MCF 10A (cell line): ENCODE measurements at regions not wholly inside any gene's neighbourhood (a gene's known extent, or its start where the extent isn't known, plus 50 kb on each side); places are given as distances from the start of the nearest gene placed in this dataset.

Experiments
- BruUV-seq: library from RNA; stranded (reverse); fragments of 400-500 nt; replicated peaks from 2 replicates; lab custom pipeline; 2021; lab: Mats Ljungman, UMichigan
- CTCF ChIA-PET: fragments of 300-600 bp; sonication (Branson Sonifier 250); formaldehyde crosslinking; extraction: SDS; loops from one replicate; lab custom pipeline; 2021; ENCODE audit warnings: antibody characterized with exemption, inconsistent platforms; lab: Yijun Ruan, JAX
- POLR2A ChIA-PET: fragments of 300-600, 350-650 bp; sonication (Branson Sonifier 250); formaldehyde crosslinking; extraction: SDS; loops from one replicate; lab custom pipeline; 2020; ENCODE audit warnings: antibody characterized with exemption, inconsistent platforms; lab: Yijun Ruan, JAX
- DNase-seq: peaks from one replicate; pipeline ENCODE4 v3.0.0-alpha.2; 2018; ENCODE audit not compliant: unreplicated experiment
- H3K27ac Mint-ChIP-seq: one replicate; pipeline ENCODE4 v1.8.0; 2022; ENCODE audit warnings: mild to moderate bottlenecking, low read depth, mixed read lengths; ENCODE audit not compliant: unreplicated experiment
- H3K27me3 Mint-ChIP-seq: one replicate; pipeline ENCODE4 v1.8.0; 2022; ENCODE audit warnings: mixed read lengths; ENCODE audit not compliant: insufficient read depth, unreplicated experiment
- H3K36me3 Mint-ChIP-seq: one replicate; pipeline ENCODE4 v1.8.0; 2022; ENCODE audit warnings: mild to moderate bottlenecking, moderate library complexity, mixed read lengths; ENCODE audit not compliant: insufficient read depth, unreplicated experiment
- H3K4me1 Mint-ChIP-seq: one replicate; pipeline ENCODE4 v1.8.0; 2022; ENCODE audit warnings: mixed read lengths; ENCODE audit not compliant: insufficient read depth, unreplicated experiment
- H3K4me3 Mint-ChIP-seq: one replicate; pipeline ENCODE4 v1.8.0; 2022; ENCODE audit warnings: mild to moderate bottlenecking, moderate library complexity, mixed read lengths; ENCODE audit not compliant: unreplicated experiment
- H3K9me3 Mint-ChIP-seq: one replicate; pipeline ENCODE4 v1.8.0; 2022; ENCODE audit warnings: mixed read lengths; ENCODE audit not compliant: unreplicated experiment
- intact Hi-C: fragments of 100-400 bp; cut with micrococcal nuclease; formaldehyde crosslinking; loops from 2 replicates; pipeline ENCODE4 v1.14.1; 2022
- TF ChIP-seq, protein P1 (sequence below): fragments of 200-600 bp; IDR thresholded peaks from one replicate; pipeline ENCODE4 v1.8.0; 2022; ENCODE audit warnings: antibody characterized with exemption, mild to moderate bottlenecking; ENCODE audit not compliant: unreplicated experiment

DNA sequence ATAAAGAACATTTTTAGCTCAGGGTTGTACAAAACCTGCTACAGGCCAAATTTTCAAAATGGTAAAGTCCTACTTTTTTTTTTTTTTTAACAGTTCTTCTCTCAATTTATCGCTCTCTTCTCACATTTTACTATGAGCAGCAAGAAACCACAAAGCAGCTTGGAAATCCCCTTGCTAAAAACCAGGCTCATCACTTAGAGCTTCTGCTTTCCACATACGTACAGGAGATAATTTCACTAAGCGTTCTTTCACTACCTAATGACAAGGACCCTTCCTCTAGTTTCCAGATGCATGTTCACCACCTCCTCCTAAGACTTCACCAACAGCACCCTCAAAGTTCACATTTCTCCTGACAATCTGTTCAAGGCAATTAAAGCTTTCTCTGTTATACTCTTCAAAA lies 294.9 kb upstream of the CYRIA start:
- TF ChIP-seq, protein P1, sequence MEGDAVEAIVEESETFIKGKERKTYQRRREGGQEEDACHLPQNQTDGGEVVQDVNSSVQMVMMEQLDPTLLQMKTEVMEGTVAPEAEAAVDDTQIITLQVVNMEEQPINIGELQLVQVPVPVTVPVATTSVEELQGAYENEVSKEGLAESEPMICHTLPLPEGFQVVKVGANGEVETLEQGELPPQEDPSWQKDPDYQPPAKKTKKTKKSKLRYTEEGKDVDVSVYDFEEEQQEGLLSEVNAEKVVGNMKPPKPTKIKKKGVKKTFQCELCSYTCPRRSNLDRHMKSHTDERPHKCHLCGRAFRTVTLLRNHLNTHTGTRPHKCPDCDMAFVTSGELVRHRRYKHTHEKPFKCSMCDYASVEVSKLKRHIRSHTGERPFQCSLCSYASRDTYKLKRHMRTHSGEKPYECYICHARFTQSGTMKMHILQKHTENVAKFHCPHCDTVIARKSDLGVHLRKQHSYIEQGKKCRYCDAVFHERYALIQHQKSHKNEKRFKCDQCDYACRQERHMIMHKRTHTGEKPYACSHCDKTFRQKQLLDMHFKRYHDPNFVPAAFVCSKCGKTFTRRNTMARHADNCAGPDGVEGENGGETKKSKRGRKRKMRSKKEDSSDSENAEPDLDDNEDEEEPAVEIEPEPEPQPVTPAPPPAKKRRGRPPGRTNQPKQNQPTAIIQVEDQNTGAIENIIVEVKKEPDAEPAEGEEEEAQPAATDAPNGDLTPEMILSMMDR, result no peak
- Mint-ChIP-seq H3K4me3 (no peak overlapping the region), H3K9me3 (peaks cover 8% of the 10 kb centered on the region), H3K27ac (no peak overlapping the region), H3K27me3 (no peaks in the 10 kb centered on the region), H3K4me1 (no peaks in the 10 kb centered on the region), H3K36me3 (no peaks in the 10 kb centered on the region)
- BruUV-seq, result no TSS peak
- ChIA-PET CTCF (interaction anchor here (0.7 kb wide), 1 partner anchor 74 kb away, joined by 4 read pairs; no protein-coding TSS in a partner anchor), POLR2A (no interaction called here)
- DNase-seq, result no peak
- intact Hi-C loops, result no loop called here

DNA sequence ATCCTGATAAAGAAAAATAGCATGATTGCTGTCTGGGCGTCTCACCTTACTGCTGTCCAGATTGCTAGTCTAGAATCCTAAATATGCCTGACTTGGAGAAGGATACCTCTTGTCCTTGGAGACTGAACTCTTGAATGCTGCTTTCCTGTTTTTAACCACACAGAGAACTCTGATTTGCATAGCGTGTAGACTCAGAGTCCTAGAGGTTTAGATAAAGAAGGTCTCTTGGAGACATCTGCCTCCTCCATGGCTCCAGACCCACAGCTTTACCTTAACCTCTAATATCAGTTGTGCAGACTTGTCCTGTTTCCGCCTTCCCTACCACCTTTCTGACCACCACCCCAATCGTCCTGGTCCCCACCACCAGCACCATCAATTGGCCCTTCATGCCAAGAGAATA lies 292.6 kb upstream of the CYRIA start:
- no peaks in the 10 kb centered on the region for H3K27me3 Mint-ChIP-seq
- no peaks in the 10 kb centered on the region for H3K36me3 Mint-ChIP-seq
- TF ChIP-seq, protein P1, result no peak
- no peak for DNase-seq
- ChIA-PET POLR2A (no interaction called here), CTCF (no interaction called here)
- peaks cover 8% of the 10 kb centered on the region for H3K9me3 Mint-ChIP-seq
- intact Hi-C loops, result no loop called here
- no peaks in the 10 kb centered on the region for H3K4me1 Mint-ChIP-seq
- no peak overlapping the region for H3K4me3 Mint-ChIP-seq
- BruUV-seq, result no TSS peak
- H3K27ac Mint-ChIP-seq, result no peak overlapping the region

DNA sequence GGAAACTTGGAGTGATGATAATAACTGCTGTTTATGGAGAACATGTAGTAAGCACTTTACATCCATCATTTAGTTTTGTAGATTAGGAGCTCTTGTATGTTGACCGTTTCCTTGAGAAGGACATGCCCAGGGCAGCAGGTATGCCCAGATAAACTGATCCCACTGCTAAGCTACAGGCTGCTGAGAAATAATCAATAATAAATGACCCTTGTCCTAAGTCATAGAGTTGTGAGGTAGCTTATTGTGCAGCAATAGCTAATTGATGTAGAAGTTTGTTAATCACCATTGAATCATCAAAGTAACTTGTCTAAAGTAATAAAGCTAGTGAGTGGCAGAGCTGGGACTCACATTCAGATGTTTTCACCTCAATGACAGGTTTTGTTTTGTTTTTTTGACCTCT lies 287.2 kb upstream of the CYRIA start:
- H3K27me3 Mint-ChIP-seq, result no peaks in the 10 kb centered on the region

DNA sequence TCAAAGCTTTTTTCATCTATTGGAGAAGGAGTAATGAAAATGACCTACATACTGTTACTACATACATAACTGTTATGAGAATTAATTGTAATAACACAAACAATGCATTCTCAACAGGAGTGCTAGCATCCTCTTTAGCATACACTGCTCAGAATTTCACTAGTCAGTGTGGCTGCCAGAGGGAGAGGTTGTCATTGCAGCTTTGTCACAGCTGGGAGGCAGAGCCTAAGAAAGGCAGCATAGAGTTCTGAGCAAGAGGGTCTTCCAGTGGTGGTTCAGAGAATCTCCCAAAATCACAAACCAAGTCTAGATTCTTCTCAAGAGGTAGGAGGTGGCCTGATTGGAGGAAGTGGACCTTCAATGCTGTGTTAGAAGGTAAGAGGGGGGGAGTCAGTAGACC lies 286.7 kb upstream of the CYRIA start:
- BruUV-seq, result no TSS peak
- ChIA-PET CTCF (interaction anchor here (0.6 to 0.9 kb wide), 2 partner anchors 46 to 149 kb away, joined by 3 to 4 read pairs; no protein-coding TSS in a partner anchor), POLR2A (no interaction called here)
- DNase-seq, result no peak
- intact Hi-C loops, result no loop called here
- H3K4me1 Mint-ChIP-seq, result no peaks in the 10 kb centered on the region
- peaks cover 30% of the 10 kb centered on the region for H3K9me3 Mint-ChIP-seq
- no peaks in the 10 kb centered on the region for H3K27me3 Mint-ChIP-seq
- no peak overlapping the region for H3K27ac Mint-ChIP-seq
- TF ChIP-seq, protein P1, result no peak
- H3K36me3 Mint-ChIP-seq, result no peaks in the 10 kb centered on the region
- no peak overlapping the region for H3K4me3 Mint-ChIP-seq

More for the DNA sequence above, 287.2 kb upstream of the CYRIA start:
- intact Hi-C loops, result no loop called here
- Mint-ChIP-seq H3K36me3 (no peaks in the 10 kb centered on the region), H3K4me1 (no peaks in the 10 kb centered on the region), H3K4me3 (no peak overlapping the region), H3K27ac (no peak overlapping the region), H3K9me3 (peaks cover 30% of the 10 kb centered on the region)
- ChIA-PET POLR2A (no interaction called here), CTCF (interaction anchor here (0.7 to 0.9 kb wide), 2 partner anchors 23 to 46 kb away, joined by 3 to 4 read pairs; no protein-coding TSS in a partner anchor)
- no TSS peak for BruUV-seq
- TF ChIP-seq, protein P1, result no peak
- no peak for DNase-seq
